Mucosa of rectum (tissue), 2 donors: ENCODE measurements at regions not wholly inside any gene's neighbourhood (a gene's known extent, or its start where the extent isn't known, plus 50 kb on each side); places are given as distances from the start of the nearest gene placed in this dataset.

Experiments
- H3K27ac ChIP-seq, 2 donors: one replicate each; pipeline ENCODE4 v1.7.0; 2013; ENCODE audit warnings: inconsistent platforms in 2 of 2, low read depth in 2 of 2, low read length in 2 of 2
- H3K27me3 ChIP-seq, 2 donors: one replicate each; pipeline ENCODE4 v1.7.0; 2013; ENCODE audit warnings: low read length in 2 of 2; ENCODE audit not compliant: control insufficient read depth in 2 of 2, insufficient read depth in 2 of 2
- H3K36me3 ChIP-seq, 2 donors: one replicate each; pipeline ENCODE4 v1.7.0; 2013; ENCODE audit warnings: low read length in 2 of 2; ENCODE audit not compliant: control insufficient read depth in 2 of 2, insufficient read depth in 2 of 2
- H3K4me1 ChIP-seq, 2 donors: one replicate each; pipeline ENCODE4 v1.7.0; 2013; ENCODE audit warnings: low read length in 2 of 2, mild to moderate bottlenecking in 1 of 2; ENCODE audit not compliant: control insufficient read depth in 2 of 2, insufficient read depth in 2 of 2
- H3K4me3 ChIP-seq, 2 donors: one replicate each; pipeline ENCODE4 v1.7.0; 2013; ENCODE audit warnings: low read length in 2 of 2
- H3K9ac ChIP-seq, 2 donors: one replicate each; pipeline ENCODE4 v1.7.0; 2013; ENCODE audit warnings: low read length in 2 of 2, low read depth in 1 of 2, mild to moderate bottlenecking in 1 of 2
- H3K9me3 ChIP-seq, 2 donors: one replicate each; pipeline ENCODE4 v1.7.0; 2013; ENCODE audit warnings: low read length in 2 of 2; ENCODE audit not compliant: control insufficient read depth in 2 of 2
- donor health status: healthy.
- donor health status: Normal muscosa, but diverticular disease.

DNA sequence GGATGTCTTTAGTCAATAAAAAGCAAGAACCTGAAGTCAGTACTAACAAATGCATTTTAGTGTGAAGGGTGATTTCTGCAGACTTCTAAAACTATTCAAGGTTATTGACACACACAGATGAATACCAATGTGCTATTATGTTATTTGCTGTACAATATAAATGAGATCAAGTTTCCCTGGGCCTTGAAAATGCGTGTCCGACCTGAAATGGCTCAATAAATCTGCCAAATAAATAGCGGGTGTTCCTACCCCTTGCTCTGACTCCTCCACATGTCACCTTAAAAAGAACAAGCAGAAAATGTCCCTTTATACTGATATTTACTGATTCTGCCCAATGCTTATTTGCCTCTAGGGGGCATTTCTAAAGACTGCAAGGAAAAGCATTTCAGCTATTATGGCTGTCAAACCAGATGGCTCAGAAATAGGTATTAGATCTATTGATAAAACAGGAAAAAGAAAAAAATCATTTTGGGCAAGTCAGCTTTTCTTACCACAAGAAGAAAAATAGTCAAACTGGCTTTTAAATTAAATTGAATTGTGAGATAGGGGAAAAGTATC lies 367.3 kb upstream of the KITLG start:
- Histone ChIP-seq H3K9me3 (no peaks in the 10 kb centered on the region), H3K27me3 (no peaks in the 10 kb centered on the region), H3K4me3 (no peak overlapping the region), H3K9ac (no peak overlapping the region), H3K27ac (no peak overlapping the region), H3K36me3 (no peaks in the 10 kb centered on the region), H3K4me1 (no peaks in the 10 kb centered on the region)

DNA sequence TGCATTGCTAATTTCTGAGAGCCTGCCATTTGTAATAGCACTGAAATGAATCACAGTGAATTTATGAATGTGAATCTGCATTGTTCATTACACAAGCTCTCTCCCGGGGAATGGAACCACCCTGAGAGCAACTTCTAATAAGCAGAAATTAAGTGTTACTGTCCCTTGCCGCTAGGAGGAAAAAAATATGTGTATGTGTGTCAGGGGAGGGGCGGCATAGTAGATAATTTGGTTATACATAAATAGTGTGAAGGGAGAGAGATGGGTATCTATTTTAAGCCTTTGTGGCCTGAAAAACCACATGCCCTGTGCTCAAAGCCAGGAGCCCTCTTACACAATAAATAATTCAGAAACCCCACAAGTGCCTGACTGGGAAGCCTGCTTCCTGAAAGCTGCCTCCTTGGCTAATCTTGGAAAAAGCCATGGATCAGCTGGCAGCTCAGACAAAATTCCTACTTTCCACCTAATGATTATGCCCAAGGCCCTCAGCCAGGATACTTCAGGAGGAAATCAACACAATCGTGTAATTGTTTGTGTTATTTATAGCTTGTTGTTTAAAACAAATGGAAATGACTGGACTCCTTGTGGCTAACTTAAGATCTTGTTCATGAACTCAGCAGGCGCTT lies 366.2 kb upstream of the KITLG start:
- no peak overlapping the region for H3K27ac ChIP-seq
- H3K36me3 ChIP-seq = no peaks in the 10 kb centered on the region
- H3K4me1 ChIP-seq = no peaks in the 10 kb centered on the region
- H3K9me3 ChIP-seq = no peaks in the 10 kb centered on the region
- no peak overlapping the region for H3K4me3 ChIP-seq
- H3K27me3 ChIP-seq = no peaks in the 10 kb centered on the region
- H3K9ac ChIP-seq = no peak overlapping the region

DNA sequence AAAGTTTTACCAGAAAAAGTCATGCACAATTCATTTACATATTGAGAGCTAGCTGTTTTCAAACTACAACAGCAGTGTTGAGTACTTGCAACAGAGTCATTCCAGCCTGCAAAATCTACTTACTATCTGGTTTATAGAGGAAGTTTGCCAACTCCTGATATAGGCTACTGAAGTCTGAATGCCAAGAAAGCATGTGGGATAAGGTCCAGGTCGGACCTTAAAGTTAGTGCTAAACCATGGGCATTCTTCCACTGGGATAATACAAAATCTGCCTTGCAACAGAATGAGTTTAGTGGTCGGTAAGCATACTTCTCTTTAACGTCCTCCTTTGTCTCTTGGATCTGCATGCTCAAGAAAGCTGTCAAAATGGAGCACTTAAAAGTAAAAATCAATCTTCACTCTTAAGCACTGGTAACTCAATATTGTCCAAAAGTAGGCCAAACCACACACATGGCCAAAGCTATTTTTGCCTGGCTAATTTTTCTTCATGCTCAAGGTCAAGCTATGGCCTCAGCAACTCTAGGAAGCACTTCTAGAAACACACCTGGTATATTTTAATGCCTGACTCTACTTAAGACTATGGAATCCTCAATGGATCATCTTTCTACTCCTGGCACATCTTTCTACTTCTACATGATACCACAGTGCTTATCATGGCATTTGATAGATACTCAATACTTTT lies 364.9 kb upstream of the KITLG start:
- H3K4me1 ChIP-seq = no peaks in the 10 kb centered on the region
- no peak overlapping the region for H3K4me3 ChIP-seq
- no peaks in the 10 kb centered on the region for H3K36me3 ChIP-seq
- no peaks in the 10 kb centered on the region for H3K9me3 ChIP-seq
- no peak overlapping the region for H3K27ac ChIP-seq
- H3K9ac ChIP-seq = no peak overlapping the region
- no peaks in the 10 kb centered on the region for H3K27me3 ChIP-seq

GRCh38 chr12:88944397-88944796 lies 364.1 kb upstream of the KITLG start:
- Histone ChIP-seq H3K9ac (no peak overlapping the region), H3K36me3 (no peaks in the 10 kb centered on the region), H3K4me3 (no peak overlapping the region), H3K27ac (no peak overlapping the region), H3K27me3 (no peaks in the 10 kb centered on the region), H3K4me1 (no peaks in the 10 kb centered on the region), H3K9me3 (no peaks in the 10 kb centered on the region)

DNA sequence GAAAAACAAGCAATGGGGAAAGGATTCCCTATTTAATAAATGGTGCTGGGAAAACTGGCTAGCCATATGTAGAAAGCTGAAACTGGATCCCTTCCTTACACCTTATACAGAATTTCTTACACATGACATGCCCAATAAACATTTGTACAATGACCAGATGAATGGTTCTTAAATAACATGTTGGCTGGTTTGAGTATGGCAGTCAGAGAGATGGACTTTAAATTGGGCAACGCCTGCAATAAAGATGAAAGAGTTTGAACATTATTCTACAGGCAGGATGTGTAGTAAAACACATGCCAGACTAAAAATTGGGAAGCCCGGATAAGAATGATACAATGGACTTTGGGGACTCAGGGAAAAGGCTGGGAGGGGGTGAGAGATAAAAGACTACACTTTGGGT lies 360.6 kb upstream of the KITLG start:
- H3K4me3 ChIP-seq = no peak overlapping the region
- H3K27me3 ChIP-seq = no peaks in the 10 kb centered on the region
- no peaks in the 10 kb centered on the region for H3K9me3 ChIP-seq
- H3K27ac ChIP-seq = no peak overlapping the region
- H3K36me3 ChIP-seq = no peaks in the 10 kb centered on the region
- no peak overlapping the region for H3K9ac ChIP-seq
- no peaks in the 10 kb centered on the region for H3K4me1 ChIP-seq

DNA sequence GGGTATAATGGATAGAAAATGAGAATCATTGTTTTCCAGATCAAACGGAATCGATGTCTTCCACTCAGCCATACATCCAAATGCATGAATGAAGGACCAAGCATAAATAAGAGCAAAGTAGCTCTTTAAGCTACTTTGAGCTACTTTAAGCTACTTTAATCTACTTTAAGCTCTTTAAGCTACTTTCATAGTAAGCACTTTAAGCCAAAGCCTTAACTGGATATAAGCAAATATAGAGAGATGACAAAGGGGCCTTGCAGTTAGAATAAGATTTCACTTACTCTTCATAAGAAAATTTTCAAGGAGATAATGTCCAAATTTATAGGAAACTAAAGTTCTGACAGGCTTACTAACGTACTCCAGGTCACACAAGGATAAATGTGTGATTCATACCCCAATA lies 355.6 kb upstream of the KITLG start:
- no peaks in the 10 kb centered on the region for H3K27me3 ChIP-seq
- no peak overlapping the region for H3K4me3 ChIP-seq
- H3K9ac ChIP-seq = no peak overlapping the region
- H3K4me1 ChIP-seq = no peaks in the 10 kb centered on the region
- no peaks in the 10 kb centered on the region for H3K9me3 ChIP-seq
- no peaks in the 10 kb centered on the region for H3K36me3 ChIP-seq
- no peak overlapping the region for H3K27ac ChIP-seq

DNA sequence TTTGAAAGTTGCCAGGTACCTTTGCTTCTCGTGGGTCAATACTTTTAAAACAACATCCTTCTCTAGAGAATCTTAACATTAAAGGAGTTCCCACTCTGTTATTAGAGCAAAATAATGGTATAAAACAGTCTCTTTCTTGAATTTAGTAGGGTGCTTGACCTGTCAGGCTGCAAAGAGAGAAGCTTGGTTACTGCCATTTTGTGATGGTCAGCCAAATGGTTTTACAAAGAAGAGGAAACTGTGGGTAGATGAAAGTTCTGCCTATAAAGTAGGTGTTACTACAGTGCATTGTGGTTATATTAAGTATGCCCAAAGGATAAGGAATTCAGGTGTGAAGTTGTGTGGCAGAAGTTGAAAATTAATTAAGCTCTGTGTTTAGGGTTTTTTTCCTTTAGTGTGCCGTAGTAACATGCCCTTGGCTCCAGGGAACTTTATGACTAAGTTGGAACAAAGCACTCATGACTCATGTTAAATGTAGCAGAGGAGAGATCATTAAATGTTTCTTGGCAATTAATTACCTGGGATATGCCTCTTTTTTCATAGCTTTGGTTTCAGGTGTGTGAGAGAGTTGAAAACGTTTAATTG lies 354.0 kb upstream of the KITLG start:
- H3K4me3 ChIP-seq = no peak overlapping the region
- H3K36me3 ChIP-seq = no peaks in the 10 kb centered on the region
- H3K9ac ChIP-seq = no peak overlapping the region
- no peaks in the 10 kb centered on the region for H3K27me3 ChIP-seq
- no peaks in the 10 kb centered on the region for H3K9me3 ChIP-seq
- no peak overlapping the region for H3K27ac ChIP-seq
- H3K4me1 ChIP-seq = no peaks in the 10 kb centered on the region

GRCh38 chr12:88932457-88932856 lies 352.2 kb upstream of the KITLG start:
- H3K27ac ChIP-seq = no peak overlapping the region
- no peaks in the 10 kb centered on the region for H3K4me1 ChIP-seq
- no peaks in the 10 kb centered on the region for H3K9me3 ChIP-seq
- no peaks in the 10 kb centered on the region for H3K36me3 ChIP-seq
- H3K27me3 ChIP-seq = no peaks in the 10 kb centered on the region
- no peak overlapping the region for H3K9ac ChIP-seq
- H3K4me3 ChIP-seq = no peak overlapping the region

- Histone ChIP-seq H3K27me3 (no peaks in the 10 kb centered on the region), H3K4me3 (no peak overlapping the region), H3K36me3 (no peaks in the 10 kb centered on the region), H3K27ac (no peak overlapping the region), H3K9me3 (no peaks in the 10 kb centered on the region), H3K9ac (no peak overlapping the region), H3K4me1 (peaks cover 2% of the 10 kb centered on the region in 2 donors)
These were observed 351.3 kb upstream of the KITLG start for GRCh38 chr12:88931598-88931997.

GRCh38 chr12:88925454-88925853 lies 345.2 kb upstream of the KITLG start:
- H3K4me3 ChIP-seq = no peak overlapping the region
- H3K36me3 ChIP-seq = no peaks in the 10 kb centered on the region
- no peak overlapping the region for H3K9ac ChIP-seq
- peaks cover 3 to 9% of the 10 kb centered on the region in 2 donors for H3K4me1 ChIP-seq
- H3K9me3 ChIP-seq = no peaks in the 10 kb centered on the region
- no peak overlapping the region for H3K27ac ChIP-seq
- H3K27me3 ChIP-seq = no peaks in the 10 kb centered on the region
